HG02588 (cell line): ENCODE measurements at regions not wholly inside any gene's neighbourhood (a gene's known extent, or its start where the extent isn't known, plus 50 kb on each side); places are given as distances from the start of the nearest gene placed in this dataset.

Experiments
- ATAC-seq: cut with Tn5 transposase; IDR thresholded peaks from one replicate; pipeline ENCODE4 v1.9.1; 2021; ENCODE audit warnings: mild to moderate bottlenecking, moderate library complexity; ENCODE audit not compliant: unreplicated experiment

GRCh38 chr6:24051942-24052589 is 73.9 kb upstream of the NRSN1 start:
- no peak for ATAC-seq

GRCh38 chr6:24052590-24052961 is 73.4 kb upstream of the NRSN1 start:
- no peak for ATAC-seq

- no peak for ATAC-seq
Measured at GRCh38 chr6:24053057-24053456, 73.0 kb upstream of the NRSN1 start.

GRCh38 chr6:24054388-24054787 is 71.6 kb upstream of the NRSN1 start:
- ATAC-seq, result no peak

GRCh38 chr6:24056567-24056966 is 69.4 kb upstream of the NRSN1 start:
- no peak for ATAC-seq

- no peak for ATAC-seq
Measured at GRCh38 chr6:24057030-24057429, 69.0 kb upstream of the NRSN1 start.

- ATAC-seq, result peak; percentile 95
Measured at GRCh38 chr6:24060982-24061754, 64.8 kb upstream of the NRSN1 start.

- ATAC-seq, result no peak
Measured at GRCh38 chr6:24064106-24064505, 61.9 kb upstream of the NRSN1 start.

GRCh38 chr6:24064832-24065231 is 61.2 kb upstream of the NRSN1 start:
- ATAC-seq, result no peak

- ATAC-seq, result no peak
Measured at GRCh38 chr6:24069526-24069925, 56.5 kb upstream of the NRSN1 start.

- peak; percentile 66 for ATAC-seq
Measured at GRCh38 chr6:24072038-24072746, 53.8 kb upstream of the NRSN1 start.

GRCh38 chr6:24076011-24076410 is 50.0 kb upstream of the NRSN1 start:
- ATAC-seq, result no peak
